HG03439 (cell line): ENCODE measurements at regions not wholly inside any gene's neighbourhood (a gene's known extent, or its start where the extent isn't known, plus 50 kb on each side); places are given as distances from the start of the nearest gene placed in this dataset.

Experiments used
- ATAC-seq: cut with Tn5 transposase; IDR thresholded peaks from one replicate; pipeline ENCODE4 v1.9.1; 2021; ENCODE audit warnings: mild to moderate bottlenecking, moderate library complexity; ENCODE audit not compliant: unreplicated experiment

GRCh38 chr14:99094901-99095300, 177.1 kb downstream of the BCL11B start:
- ATAC-seq, result no peak

GRCh38 chr14:99095369-99095768, 176.6 kb downstream of the BCL11B start:
- ATAC-seq, result no peak

DNA sequence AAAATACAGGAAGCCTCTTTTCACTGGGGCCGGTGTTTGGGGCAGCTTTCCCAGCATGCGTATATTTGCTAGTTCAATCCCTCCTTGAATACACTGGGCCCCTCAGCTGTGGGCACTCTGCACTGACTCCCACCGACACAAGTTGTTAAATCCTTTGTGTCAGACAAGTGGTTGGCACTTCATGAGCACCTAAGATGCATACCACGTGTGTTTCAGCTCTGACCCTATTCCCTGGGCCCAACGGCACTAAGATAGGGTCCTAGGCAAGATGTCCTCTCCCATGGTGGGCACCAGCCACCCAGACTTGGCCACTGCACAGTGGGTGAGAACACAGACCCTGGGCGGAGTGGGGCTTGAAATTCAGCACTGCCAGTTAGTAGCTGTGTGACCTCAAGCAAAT, 173.8 kb downstream of the BCL11B start:
- ATAC-seq, result no peak

DNA sequence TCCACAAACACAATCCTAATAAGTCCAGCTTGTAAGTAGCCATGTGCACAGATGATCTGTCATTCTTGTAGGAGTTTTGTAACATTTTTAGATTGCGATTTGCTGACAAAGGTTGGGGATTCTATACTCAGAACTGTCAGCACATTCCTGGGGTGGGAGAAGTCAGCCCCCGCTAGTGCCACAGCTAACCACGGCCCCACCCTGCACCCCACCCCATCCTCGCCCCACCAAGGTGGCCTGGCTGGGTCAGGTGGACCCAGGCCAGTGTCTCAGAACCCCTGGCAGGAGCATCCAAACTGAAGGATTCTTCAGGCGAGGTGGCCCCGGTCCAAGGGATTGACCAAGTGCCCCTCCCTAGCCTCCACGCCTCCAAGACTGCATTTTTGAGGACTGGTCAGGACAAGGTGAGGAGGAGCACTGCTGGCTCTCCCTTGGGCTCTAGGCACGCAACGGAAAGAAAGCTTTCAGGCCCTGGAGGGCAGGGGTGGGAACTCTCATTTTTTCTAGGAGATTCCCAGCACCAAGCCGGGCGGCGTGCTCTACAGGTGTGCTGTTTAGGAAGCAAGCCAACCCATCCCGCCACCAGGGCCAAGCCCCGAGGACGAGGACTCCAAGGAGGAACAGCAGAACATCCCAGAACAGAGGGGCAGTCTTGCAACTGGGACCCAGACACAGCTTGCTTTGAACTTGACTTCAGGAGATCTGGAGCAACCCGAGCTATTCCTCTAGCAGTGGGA, 172.8 kb downstream of the BCL11B start:
- ATAC-seq, result no peak

DNA sequence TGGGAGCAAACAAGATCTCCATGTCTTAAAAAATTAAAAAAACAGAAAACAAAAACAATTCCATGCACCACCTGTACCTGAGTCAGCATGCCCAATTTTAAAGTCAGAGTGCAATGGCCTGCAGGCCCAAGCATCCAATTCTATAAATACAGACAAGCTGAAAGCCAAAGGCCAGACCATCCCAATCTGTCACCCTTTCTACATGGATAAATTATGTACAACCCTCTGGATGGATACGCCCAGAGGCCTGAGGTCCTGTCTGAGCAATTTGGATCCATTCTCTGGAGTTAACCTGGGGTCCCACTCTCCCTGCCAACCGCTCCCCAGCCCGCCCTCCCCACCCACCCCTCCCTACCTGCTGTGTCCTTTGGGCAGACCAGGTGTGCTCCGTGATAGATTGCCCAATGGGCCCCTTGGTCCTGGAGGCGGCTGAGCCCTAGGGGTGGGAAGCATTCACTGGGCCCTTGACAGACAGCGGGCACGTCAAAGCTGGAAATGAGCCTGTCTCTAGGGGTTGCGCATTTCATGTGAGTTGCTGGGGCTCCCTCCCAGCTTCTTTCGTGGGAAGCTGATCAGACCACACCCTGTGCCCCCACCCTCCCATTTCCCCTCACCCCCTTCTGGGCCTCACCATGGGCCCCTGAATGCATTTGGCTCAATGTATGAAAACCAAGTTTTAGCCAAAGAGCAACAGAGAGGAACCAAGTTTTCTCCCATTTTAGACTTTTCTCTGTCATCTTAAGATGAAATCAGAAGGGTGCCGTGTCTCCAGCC, 171.3 kb downstream of the BCL11B start:
- ATAC-seq, result no peak

DNA sequence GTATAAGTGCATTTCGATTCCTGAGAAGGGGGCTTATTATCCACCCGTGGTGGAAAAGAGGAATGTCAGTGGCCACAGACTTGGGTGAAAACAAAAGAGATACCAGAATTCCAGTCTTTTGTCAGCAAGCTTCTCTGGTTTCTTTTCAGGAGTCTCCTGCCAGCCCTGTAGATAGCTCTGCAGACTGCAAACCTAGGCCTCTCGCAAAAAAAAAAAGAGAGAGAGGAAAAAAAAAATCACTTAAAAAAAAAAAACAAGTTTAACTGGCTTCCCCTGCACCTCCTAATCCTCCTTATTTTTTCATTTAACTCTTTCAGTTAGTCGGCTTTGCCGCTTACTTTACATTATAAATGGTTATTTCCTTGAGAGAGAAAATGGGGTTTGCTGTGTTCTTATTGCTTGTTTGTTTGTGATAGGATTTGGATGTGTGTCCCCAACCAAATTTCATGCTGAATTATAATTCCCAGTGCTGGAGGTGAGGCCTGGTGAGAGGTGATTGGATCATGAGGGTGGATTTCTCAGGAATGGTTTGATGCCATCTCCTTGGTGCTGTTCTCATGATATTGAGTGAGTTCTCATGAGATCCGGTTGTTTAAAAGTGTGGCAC, 170.0 kb downstream of the BCL11B start:
- ATAC-seq, result no peak

GRCh38 chr14:99116741-99117295, 155.2 kb downstream of the BCL11B start:
- ATAC-seq, result no peak

- ATAC-seq, result no peak
Measured at GRCh38 chr14:99117671-99118045, 154.3 kb downstream of the BCL11B start.

- ATAC-seq, result no peak
Measured at GRCh38 chr14:99118046-99118721, 153.8 kb downstream of the BCL11B start.

GRCh38 chr14:99118946-99119345, 153.1 kb downstream of the BCL11B start:
- ATAC-seq, result no peak
